Fibroblast of skin of abdomen (primary cell): ENCODE measurements at regions not wholly inside any gene's neighbourhood (a gene's known extent, or its start where the extent isn't known, plus 50 kb on each side); places are given as distances from the start of the nearest gene placed in this dataset.

Experiments
- DNase-seq: peaks from one replicate; pipeline ENCODE4 v3.0.0-alpha.2; 2013

DNA sequence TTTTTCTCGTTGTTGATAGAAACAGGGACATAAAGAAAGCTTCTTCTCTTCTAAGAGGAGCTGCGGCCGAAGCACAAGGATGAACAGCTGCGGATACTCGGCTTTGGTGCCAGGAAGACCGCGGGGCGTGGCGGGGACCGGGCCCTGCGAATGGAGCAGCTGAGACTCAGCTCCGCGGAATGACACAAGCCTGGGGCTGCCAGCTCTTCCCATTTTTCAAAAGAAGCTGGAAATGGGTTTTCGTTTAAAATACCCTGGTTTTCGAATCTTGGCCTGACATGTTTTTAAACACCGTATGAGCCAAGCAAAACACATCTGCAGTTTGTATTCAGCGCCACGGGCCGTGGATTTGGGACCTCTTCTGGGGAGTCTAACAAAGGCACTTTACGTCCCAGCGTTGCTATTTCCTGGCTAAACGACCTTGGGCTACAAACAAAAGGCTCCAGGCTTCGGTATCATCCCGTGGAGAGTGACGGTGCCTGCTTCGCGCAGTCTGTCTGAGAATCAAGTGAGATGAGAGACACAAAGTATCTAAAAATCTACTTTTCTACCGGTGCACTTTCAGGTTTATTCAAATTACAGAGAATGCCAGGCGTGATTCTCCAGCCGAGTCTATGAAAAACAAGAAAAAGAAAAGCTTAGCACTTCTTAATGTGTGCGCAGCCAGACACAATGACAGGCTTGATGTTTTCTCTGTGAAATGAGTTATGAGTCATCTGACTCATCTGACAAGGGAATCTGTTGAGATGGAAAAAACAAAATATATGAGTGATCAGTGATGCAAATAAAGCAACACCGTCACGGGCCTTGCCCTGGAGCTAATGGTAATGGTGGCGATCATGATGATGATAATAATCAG lies 114.0 kb upstream of the TMEM132D start:
- no peak for DNase-seq

DNA sequence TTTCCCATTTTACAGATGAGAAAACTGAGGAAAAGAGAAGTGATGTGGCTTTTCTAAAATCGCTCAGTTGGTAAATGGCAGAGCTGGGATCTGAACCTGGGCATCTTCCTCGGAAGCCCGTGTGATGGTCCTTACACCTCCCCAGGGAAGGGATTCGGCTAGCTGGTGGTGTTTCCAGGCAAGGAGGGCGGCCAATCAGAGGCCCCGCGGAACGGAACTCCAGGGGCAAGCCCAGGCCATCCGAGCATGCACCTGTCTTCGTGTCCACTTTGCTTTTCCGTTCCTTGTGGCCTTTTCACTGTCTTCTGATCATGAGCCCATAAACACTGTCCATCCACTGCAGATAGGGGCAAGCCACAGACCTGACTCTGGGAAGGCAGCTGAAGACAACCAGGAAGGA lies 114.8 kb upstream of the TMEM132D start:
- no peak for DNase-seq

DNA sequence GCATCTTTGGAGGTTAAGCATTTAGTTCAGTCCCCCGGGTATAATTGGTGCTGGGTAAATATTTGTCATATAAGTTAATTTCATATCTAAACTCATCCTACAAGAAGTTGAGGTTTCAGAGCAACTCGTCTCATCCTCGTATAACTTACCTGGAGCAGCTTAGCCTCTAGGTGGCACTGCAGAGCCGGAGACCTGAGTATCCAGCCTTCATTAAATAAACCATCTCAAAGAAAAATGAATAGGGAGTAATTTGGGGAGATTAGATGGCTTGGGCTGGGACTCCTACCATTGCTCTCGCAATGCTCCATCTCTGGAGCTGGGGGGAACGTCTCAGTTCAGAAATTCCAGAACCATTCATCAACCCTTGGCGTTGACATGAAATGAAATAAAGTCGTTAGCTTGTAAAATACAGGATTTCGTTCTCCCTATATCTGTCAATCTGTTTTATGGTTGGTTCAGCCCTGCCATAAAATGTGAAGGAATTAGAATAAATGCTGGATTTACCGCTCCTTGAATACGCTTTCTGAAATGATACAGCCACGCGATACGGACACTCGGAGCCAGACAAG lies 122.9 kb upstream of the TMEM132D start:
- no peak for DNase-seq

DNA sequence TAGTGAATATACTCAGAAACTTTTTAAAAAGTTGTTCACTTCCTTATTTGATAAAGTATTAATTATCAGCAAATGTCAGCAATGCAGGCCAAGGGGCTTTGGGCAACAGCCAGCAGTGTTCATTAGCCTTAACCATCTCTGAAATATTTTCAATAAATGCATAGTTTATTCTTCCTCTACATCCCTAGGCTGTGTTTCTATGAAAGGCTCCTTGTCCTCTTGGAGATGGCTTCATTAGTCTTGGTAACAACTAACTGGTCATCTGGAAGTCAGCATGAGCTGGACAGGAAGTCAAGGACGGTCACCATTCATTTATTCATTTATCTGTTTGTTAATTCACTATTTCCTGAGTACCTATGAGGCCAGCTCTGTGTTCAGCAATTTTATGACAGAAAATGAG lies 124.0 kb upstream of the TMEM132D start:
- no peak for DNase-seq

DNA sequence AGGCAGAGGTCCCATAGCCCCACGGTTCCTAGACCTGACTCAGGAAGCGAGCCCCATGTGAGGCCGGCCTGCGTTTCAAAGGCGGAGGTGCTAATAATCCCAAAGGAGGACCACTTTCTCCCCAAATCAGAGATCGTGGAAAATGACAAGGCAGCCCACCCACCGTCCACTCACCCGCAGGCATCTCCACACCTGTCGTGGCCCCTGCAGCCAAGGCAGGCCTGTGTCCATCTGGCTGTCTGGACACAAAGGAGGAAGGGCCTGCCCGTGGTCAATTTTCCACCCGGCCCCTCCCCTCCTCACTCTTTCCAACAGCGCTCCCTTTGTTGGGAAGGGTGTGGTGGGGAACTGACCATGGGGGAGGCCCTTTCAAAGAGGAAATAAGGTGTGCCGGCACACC lies 125.3 kb upstream of the TMEM132D start:
- DNase-seq: no peak

DNA sequence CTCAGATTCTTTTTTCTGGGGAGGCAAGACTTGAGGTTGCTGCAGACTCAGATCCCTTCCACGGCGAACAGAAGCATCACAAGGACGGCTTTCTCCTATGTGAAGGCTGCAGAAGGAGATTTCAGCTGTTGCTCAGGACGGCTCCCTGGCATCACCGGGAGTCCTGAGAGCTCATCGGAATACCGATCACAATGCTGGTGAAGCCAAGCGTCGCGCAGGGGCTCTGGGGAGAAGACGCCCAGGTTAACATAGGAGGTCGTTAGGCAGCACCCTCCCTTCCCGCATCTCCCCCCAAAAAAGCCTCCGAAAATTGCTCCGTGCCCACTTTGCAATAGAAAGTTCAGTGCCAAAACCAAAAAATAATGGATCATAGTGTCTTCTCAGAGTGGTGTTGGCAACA lies 127.2 kb upstream of the TMEM132D start:
- DNase-seq: no peak

DNA sequence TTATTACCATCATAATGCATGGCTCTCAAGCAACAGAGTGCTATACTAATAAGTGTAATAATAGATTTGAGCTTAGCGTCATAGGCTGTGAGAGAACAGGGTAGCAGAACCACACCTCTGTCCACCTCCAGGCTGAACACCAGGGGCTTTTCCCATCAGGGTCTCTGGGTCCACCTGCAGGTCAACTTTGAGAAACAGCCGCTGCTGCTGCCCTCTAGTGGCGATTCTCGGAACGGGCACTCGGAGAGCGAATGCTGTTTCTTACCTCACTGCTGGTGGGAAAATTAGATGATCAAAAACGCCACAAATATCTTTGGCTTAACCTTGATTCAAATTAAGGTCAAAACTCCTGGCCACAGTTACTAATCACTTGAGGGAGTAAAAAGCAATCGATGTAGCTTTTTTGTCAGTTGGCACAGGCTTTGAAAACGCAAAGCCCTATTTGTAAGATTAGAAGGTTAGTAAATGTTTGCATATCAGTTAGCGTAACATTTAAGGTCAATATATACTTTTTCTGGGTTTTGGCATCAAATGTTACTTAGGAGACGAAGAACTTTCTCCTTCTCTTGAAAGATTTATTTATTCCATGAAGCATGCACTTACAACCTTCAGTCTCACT lies 127.9 kb upstream of the TMEM132D start:
- DNase-seq: peak; percentile 17

DNA sequence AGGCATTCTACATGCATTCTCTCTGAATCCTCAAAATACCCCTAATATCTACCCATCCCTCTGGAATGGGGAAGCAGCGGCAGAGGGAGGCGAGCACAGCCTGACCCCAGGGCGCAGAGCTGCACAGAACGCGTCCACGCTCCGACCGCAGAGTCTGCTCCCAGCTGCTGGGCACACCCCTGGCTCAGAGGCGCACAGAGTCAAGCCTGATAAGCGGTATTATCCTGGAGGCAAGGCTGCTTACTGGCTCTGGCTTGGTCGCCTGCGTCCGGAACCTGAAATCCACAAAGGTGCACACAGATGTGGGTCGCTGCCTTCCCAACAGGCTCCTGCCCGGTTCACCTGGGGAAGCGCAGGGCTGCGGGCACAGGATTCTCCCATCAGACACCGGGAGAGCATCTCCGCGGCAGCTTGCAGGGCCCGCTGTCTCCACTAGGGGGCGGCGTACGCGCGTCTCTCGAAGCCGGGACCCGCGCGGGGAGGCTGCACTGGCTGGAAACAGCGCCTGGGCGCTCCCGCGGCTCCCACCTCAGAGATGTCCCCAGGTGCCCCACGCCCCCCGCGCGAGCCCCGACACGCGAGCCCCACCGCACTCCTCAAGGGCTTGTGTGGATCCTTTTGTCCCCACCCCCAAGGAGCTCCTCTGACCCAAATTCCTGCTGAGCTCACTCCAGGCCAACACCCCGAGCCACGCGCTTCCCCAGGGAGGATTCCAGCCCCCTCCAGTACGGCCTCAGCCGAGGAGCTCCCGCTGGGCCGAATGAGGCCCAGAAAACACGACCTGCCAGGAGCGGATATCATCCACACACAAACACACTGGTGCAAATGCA lies 120.1 kb upstream of the FZD10 start:
- DNase-seq: no peak

DNA sequence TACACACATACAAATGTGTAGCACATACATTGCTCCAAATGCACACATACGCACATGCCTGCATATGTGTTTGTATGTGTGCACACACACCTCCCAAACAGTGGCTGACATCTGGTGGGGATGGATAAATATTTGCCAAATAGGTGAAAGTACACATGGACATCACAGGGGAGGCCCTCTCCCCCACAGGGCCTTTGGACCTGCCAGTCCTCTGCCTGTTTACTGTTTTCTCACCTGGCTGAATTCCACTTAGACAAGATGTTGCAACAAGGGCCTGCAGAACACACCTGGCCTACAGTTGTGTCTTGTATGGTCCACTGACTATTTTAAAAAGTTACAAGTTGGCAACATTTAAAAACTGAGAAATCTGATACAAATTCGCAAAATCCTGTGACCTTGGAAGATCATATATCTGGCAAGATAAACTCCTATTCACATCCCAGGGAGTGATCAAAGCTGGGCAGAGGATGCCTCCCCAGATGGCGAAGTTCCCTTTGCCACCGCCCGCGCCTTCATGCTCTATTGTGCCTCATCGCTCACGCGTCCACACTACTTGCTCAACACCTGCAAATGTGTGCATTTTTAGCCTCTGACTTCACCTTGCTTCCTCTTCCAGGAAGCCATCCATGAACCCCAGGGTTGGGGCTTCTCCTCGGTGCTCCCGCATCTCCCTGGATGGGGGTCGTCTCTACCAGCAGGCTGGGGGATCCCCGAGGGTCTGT lies 118.4 kb upstream of the FZD10 start:
- DNase-seq: no peak

DNA sequence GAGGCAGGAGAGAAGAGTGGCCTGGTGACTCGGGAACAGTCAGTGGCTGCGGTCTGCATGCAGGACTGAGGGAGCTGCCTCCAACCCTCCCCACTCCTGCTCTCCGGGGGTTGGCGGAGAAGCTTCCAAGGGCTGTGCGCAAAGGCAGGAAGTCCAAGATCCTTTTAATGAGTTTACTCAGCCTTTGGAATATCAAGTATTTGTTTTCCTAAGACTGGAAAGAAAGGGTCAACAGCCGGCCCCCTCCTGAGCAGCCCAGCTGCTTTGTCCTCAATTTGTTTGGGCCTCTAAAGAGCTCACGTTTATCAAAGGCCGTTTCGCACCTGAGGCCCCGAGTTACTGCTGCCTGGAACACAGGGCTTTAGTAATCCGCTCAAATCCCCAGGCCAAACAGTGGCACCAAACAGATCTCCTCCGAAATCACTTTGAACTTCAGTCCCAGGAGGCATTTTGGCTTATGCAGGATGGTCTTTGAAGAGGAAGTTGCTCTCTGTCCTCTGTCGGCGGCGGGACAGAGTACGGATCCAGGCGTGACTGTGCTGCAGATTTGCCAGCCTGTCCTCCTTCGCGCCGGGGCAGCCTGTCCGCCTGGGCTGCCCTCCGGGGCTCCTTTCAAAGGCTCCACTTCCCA lies 117.2 kb upstream of the FZD10 start:
- no peak for DNase-seq

DNA sequence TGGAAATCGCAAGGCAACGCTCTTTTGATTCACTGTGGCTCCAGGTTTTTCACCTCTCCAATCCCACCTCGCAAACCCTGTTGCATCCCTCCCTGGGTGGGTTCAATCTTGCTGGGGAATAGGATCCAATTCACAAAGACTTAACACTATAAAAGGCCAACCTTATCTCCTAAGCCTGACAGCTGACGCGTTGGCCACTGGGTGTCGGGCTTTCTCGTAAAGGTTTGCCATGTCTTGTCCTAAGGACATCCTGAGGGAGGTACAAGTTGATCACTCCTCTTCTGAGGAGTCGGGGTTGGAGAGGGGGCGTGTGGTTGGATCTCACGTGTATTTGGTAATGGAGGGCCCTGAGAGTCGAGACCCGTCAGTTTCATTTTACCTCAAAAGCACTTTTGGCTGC lies 112.6 kb upstream of the FZD10 start:
- DNase-seq: no peak

DNA sequence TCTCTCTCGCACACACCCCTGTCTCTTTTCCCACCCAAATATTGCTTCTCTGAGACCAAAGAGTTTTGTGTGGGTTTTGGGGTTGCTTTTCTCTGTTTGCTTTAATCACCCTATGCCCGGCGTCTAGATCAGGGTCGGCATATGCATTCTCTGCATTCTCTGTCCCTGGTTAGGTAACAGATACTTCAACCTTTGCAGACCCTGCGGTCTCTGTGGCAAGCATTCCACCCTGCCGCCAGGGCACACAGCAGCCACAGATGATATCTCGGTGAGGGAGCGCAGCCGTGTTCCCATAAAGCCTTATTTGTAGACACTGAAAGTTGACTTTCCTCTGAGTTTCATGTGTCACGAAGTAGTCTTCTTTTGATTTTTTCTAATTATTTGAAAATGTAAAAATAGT lies 110.4 kb upstream of the FZD10 start:
- no peak for DNase-seq

DNA sequence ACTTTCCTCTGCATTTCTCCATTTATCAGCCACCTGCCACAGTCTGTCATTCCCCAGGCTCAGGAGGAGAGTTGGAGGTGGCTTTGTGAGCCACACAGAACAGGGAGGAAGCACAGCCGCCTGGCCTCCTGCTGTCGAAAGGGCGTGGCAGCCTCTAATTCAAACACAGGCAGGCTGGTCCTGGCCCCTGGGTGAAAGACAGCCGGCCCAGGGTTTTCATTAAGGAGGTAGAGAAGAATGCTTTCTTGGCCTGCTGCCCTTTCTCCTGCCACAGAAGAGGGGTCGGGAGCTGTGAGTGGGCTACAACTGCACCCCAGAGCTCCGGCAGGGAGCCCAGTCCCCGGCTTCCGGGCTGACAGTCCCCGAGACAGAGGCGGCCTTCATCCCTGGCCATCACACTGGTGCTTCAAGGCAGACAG lies 108.6 kb upstream of the FZD10 start:
- no peak for DNase-seq

DNA sequence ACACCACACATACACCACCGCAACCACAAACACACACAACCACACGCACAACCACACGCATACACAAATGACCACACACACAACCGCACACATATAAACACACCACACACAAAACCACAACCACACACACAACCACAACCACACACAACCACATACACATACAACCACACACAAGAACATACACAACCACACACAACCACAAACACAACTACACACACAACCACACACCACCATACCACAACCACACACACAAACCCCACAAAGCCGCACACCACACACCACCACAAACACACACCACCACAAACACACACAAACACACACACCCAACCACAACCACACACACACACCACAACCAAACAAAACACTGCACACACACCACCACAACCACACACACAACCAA lies 107.5 kb upstream of the FZD10 start:
- no peak for DNase-seq

DNA sequence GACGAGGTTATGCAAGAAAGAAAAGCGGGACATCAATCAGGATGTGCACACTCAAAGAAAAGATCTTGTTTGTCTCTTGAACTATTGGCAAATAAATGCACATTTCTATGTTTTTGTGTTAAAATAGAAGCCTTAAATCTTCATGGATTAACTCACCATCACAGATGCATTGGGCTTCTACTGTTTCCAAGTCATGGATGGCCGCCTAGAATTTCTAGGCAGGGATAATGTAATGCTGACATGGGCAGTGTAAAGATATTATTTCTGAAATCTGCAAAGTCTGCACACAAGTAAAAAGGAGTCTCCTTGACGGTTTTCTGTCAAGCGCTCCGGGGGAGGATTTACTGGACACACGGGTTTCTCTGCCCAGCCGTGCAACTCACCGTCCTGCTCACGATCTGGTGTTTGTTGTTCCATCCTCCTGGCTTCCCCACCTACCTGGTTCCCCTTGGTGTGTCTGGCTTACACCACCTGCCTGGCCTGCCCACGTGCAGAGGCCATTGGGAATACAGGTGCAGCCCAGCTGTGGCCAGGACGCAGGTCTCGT lies 103.3 kb upstream of the FZD10 start:
- DNase-seq: no peak

DNA sequence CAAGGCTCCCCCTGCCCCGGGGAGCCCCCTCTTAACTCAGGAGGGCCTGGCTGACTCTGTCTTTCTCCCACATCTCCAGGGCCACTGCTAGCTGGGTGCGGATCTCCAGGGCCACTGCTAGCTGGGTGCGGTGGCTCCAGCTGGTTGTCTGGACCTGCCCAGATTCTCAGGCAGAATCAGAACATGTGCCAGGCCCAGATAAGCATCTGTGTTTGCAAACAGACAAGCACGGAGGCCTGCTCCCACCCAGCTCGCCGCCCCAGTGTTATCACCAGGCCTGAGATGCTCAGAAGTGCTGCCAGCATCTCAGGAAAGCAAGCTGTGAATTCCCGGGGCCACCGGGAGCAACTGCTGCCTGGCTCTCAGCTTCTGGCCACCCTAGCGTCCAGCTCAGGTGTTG lies 98.4 kb upstream of the FZD10 start:
- DNase-seq: no peak

DNA sequence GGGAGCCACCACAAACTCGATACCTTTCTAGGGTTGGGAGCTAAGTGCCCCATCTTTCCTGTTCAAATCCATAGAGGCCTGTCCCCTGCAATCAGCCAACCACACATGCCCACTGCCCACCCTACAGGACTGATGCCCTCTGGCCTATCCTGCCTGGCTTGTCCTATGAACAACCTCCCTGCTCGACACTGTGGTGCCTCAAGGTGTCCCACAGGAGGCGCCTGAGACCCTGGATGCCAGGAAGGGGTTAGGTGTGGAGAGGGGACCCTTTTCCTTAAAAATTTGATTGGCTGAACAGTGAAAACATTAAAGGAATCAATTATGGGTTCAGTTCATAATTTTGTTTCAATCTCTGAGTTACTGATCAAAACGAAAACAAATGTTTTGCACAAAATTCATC lies 97.3 kb upstream of the FZD10 start:
- no peak for DNase-seq

DNA sequence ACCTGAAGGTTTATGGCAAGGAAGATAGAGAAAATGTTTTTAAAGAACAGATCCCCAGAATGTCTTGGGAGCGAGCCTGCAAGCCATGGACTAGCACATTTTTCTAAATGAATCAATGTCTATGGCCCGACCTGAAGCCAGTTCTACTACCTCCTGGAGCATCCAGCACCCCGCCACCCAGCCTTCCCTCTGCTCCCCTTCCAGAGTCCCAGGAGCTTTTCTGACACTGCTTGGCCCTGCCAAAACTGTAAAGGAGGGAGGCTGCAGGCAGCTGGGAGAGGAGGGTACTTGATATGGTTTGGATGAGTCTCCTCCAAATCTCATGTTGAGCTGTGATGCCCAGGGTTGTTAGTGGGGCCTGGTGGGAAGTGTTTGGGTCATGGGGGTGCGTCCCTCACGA lies 95.5 kb upstream of the FZD10 start:
- DNase-seq: no peak

DNA sequence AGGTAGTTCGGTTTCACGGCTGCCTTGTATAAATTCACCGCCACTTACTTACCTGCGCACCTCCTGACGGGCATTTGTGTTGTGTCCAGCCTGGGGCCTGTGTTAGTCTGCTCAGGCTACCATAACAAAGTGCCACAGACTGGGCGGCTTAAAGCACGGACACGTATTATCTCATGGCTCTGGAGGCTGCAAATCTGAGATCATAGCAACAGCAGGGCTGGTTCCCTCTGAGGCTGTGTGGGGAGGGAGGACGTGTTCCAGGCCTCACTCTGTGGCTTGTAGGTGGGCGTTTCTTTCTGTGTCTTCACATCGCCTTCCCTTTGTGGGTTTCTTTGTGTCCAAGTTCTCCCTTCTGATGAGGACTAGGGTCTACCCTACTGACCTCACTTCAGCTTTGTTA lies 93.5 kb upstream of the FZD10 start:
- no peak for DNase-seq

DNA sequence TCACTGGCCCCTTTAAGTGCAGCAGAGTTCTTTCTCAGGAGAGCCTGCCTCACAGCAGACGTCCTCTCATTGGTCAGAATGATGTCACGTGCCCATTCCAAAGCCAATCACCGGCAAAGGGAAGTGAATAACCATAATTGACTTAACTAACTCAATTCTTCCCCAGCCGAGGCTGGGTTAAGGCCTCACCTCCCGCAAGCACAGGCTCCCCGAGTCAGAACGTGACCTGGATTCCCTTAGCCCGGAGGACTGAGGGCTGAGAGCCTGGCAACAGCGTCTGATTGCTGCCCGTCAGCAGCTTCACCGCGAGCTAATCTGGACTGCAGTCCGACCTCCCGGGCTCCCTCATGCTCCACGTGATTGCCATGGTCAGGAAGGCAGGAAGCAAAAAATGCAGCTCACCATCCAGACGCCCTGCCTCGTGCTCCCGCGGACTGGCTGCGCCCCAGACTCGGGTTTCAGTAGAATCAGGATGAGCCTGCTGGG lies 92.1 kb upstream of the FZD10 start:
- DNase-seq: no peak

DNA sequence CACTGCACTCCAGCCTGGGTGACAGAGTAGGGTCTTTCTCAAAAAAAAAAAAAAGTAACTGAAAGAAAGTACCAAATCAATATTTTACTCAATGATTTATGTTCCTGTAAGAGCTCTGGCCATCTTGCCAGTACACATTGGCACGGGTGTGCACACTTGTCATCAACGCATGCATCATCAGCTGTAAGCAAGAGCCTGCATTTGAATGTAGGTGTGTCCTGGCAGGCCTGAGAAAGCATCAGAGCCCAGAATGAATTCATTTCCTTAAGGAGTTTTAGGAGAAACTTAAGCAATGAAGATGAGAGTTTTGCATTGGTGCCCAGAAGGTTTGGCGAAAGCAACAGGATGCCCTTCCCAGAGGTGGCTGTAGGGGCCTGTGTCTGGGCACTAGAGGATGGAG lies 88.5 kb upstream of the FZD10 start:
- no peak for DNase-seq
